ENCODE measurements at regions not wholly inside any gene's neighbourhood (a gene's known extent, or its start where the extent isn't known, plus 50 kb on each side); places are given as distances from the start of the nearest gene placed in this dataset.

GRCh38 chr13:78227709-78228108 is 309.1 kb upstream of the EDNRB start:
- TF ChIP-seq CTCF (IDR thresholded peaks at IDR 0.05; ENCODE audit: low read depth, low read length) (no peak), EZH2phosphoT487 (IDR thresholded peaks at IDR 0.05; ENCODE audit: low read depth) (no peak)
